HG03354 (cell line): ENCODE measurements at regions not wholly inside any gene's neighbourhood (a gene's known extent, or its start where the extent isn't known, plus 50 kb on each side); places are given as distances from the start of the nearest gene placed in this dataset.

Experiments
- ATAC-seq: cut with Tn5 transposase; IDR thresholded peaks from one replicate; pipeline ENCODE4 v1.9.1; 2021; ENCODE audit warnings: mild to moderate bottlenecking; ENCODE audit not compliant: unreplicated experiment, poor library complexity, severe bottlenecking

DNA sequence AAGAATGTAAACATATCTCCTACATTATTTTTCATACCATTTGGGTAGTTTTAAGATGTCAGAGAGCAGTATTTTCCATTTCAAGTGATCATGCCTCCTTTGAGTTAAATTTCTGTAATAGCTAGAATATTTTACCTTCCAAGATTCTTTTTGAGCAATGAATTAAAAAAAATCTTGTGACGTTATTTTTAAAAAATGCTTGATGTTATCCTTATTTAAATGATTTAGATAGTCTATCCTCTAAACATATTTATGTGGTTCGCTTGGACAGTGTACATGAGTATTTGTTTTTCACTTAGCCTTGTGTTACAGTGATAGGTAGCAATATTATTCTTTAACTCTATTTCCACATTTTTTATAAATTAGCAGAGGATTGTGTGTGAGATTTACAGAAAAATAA, 639.2 kb upstream of the CDH2 start:
- ATAC-seq: no peak

DNA sequence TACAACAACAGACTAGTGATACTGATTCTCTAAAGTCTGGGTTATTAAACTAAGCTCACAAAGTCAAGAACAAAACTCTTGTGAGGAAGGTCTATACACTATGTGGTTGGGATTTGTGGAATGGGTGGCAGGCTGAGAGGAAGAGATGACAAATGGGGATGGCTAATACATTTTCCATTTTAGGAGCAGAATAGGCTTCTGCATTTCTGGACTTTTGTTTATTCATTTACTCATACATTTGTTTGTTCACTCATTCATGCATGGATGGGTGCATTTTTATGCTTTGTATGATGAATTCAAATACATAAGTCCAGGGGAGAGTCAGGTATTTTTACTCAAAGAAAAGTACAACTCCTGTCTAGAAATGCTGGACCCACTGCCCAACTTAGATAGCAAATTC, 637.4 kb upstream of the CDH2 start:
- no peak for ATAC-seq

DNA sequence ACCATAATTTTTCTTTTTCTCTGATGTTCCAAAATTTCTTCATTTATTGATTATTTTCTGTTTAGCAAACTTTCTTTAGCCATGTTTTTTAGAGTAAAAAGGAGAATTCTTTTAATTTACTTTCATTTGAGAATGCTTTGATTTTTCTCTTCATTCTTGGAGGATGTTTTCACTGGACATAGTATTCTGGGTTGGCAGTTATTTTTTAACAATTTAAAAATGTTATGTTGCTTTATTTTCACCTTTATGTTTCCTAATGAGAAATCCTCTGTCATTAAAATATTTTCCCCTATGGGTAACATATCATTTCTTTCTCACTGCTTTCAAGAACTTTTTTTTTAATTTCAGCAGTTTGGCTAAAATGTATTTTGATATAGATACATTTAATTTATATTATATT, 631.4 kb upstream of the CDH2 start:
- no peak for ATAC-seq

DNA sequence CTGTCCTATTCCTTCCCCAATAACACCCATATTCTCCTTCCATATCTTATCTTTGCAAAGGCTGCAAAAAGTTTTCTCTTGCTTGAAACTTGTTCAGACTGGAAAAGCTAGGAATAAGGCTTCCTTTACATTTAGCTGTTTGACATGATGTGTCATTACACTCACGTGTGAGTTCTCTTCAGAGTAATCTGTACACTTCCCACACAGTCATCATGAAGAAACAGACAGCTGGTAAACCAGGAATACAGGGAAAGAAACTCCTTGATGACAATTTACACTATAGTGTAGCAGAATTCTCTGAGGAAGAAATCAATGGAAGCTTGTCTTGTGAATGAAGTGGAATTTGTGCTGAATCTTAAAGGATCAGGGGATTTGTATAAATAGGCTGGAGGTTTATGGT, 628.6 kb upstream of the CDH2 start:
- no peak for ATAC-seq

DNA sequence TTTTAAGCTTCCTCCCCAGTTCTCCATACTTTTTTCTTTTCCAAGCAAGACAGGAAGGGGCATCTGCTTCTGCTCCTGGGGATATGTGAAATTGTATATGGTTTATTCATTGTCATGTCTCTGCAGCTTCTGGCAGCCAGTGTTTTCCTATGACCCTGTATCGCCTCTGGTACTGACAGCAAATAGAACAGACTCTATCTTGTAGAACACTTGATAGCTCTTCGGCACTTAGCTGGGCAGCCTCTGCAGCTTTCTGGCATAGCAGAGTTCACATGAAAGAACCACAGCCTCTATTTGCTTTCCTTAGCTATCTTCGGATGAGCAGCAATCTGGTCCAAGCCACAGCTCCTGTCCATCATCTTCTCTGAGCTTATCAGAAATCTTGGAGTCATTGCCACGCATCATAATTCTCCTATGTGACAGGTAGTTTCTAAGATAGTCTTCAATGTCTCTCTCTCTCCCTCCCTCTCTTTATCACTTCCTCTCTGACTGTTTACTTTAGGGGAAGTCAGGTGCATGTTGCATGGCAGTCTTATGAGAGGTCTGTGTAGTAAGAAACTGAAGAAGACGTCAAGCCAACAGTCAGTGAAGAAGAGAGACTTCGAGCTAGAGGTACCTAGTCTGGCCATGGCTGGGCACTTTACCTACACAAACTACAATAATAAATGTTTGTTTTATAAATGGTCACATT, 627.7 kb upstream of the CDH2 start:
- ATAC-seq: no peak

DNA sequence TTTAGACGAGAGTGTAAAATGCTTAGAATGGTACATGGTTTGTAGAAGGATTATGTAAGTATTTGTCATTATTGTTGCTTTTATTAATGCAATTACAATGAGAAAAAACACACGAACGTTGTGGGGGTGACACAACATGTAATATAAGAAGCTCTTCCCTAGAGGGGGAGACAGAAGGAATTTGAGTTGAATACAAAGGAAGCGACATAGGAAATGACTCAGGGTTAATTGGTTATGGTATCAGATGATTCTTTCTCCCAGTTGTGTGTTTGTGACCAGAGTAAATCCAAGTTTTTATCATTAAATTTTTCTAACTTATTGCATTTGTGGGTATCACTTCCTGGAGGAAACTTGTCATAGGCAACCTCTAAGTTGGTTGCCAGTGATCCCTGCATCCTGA, 625.6 kb upstream of the CDH2 start:
- ATAC-seq: no peak

DNA sequence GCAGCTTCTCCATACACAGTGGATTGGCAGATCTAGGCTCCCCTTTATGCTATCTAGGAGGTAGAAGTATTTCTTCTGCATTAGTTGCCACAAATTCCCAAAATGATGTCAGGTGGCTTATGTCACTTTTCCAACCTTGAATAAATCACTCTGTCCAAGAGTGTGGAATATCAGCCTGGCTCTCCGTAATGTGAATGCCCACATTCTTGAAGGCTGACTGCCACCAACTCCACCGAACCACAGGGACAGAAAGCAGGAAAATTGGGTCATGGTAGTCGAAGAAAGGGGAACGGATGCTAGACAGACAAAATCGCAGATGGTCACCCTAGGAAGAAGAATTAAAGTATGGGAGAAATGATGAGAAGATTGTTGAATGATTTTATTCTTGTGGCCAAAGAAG, 624.9 kb upstream of the CDH2 start:
- no peak for ATAC-seq

DNA sequence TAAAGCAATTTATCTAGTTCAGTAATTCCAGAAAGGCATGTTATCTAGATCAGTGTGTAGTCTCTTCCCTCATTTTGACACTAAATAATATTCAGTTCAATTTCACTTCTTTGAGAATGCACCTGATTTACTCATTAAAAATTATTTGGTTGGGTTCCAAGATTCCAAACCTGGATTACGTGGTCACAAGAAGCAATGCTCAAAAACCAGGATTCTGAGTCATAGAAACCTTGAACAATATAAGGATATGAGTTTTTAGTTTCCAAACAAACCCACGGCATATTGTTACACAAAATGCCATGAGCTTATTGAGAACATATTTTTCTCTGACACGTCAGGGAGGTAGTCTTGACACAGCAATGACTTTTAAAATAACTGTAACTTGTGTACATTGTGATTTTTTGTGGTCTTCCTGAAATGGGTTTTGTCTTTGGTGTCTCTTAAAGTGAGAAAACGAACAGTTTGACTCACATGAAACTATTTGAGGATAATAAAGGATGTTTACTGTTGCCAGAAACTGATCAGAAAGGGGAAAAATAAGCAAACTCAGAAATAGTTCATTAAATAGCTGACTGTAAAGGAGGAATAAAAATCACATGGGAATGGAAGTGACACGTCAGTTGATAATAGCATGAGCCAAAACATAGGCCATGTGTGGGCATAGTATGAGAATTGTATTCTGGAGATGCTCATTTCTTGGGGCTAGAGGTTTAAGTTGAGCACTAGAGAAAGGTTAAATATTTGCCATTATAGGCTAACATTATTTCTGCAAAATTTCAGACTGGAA, 617.7 kb upstream of the CDH2 start:
- ATAC-seq: no peak

DNA sequence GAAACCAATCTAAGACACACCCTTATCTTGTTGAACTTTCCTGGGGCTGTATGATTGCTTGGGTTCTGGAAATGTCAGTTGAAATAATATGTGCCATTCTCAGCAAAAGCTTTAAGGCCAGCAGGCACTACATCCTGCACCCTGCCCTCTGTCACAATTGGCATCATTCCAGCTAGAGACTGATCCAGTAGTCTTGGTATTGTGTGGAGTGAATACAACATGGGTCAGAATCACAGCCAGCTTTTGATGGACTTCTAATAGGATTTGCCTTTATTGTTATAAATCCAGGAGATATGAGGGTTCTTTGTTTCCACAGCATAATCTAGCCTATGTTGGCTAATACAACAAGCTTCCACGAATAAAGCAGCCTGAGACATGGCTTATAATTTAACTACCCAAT, 617.0 kb upstream of the CDH2 start:
- no peak for ATAC-seq

DNA sequence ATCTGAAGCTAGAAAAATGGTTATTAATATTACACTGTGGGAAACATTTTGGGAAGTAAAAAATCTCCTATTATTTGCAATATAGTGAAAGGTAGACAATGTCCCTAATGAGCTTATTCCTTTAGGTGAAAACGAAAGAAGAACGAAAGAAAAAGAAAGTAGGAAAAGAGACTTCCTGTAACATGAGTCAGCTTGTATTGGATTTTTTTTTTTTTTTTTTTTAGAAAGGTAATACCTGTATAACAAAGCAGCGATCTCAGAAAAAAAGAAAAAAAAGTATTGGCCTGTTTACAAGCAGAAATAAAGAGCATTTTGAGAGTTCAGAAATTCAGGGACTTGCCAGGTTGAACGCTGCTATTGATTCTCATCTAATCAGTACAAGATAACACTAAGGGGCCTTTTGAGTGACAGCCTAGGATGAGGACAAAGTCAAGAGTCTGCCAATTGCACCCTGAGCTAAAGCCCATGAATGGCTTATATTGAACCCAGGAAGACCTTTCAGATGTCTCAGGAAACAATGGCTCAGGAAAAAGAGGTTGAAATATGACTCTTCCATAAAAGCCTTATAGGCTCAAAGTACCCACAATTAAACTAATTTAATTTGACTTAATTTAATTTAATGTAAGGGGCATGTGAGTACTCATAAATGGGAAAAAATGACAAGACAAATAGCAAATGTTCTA, 615.6 kb upstream of the CDH2 start:
- no peak for ATAC-seq

DNA sequence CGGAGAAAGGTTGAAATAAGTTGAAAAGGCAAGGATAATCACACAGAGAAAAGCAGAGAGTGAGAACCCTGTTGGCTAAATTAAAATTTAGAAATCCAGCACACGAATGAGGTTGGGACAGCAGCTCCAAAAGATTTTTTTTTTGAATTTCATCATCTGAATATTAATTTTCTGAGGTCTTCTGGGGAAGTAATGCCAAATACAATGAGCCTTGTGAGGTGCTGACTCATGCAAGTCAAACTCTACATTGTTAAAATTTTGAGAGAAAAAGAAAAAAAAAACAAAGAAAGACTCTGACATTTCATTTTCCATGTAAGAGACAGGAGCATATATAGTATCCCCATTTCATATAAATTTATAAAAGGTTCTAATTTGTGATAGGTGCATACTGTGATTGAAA, 614.2 kb upstream of the CDH2 start:
- ATAC-seq: no peak

DNA sequence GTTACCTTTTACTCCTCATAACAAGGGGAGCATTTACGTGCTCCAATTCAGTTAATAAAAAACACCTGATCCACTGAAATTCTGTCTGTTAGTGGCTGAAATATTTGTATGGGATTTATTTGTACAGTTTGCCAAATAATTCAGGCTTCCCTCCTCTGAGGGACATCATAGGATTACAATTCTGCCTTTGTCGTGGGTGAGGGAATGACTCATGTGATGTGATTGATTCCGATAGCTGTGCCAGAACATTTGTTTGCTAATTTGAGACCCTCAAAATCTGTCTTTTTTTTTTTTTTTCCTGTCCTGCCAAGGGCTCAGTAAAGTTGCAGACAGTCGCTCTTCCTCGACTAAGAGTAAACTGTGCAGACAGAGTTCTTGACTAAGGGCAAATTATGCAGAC, 612.6 kb upstream of the CDH2 start:
- ATAC-seq: no peak

DNA sequence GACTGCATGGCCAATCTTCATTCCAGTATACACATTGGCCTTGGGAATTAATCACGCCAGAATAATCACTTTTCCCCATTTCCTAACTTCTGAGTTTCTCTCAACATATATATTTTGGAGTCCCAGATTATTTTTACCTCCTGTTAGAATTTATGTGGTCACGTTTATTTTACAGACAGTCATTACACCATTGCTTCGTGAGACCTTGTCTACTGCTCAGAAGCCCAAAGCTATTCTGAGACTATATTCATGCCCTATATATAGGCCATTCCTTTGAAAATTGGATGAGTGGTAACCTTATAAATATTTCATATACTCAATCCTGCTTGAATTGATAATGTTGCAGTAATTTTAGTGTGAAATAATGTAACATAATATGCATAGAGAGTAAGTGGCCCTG, 610.0 kb upstream of the CDH2 start:
- no peak for ATAC-seq

DNA sequence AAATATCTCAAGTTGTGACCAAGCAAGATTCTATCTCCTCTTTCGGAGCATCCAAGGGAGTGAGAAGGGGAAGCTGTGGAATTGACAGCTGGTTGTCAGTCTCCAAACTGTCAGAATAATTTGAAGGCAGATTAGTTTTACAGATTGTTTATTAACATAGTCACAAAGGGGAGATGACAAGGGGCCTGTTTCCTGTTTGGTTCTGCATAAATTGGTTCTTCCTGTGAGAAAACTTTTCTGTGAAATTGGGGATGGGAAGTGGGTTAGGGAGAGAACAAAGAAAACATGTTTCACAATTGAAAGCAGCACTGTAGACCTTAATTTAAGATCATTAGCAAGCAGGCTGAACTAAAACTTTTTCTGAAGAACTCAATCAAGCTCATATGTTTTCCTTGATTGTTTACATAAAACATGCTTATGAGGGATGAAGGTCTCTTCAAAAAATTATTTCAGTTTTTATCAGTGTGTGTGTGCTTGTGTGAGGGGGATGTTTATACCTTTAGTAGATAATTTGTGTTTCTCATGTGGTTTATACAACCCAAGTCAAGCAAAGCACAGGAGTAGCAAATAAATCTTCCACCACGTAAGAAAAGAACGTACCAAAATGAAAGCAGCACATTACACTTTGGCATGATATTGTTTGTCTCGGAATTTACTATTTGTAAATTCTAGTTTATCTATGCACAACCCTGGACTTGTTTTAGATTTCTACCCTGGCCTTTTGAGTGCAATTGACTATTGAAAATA, 604.9 kb upstream of the CDH2 start:
- no peak for ATAC-seq

DNA sequence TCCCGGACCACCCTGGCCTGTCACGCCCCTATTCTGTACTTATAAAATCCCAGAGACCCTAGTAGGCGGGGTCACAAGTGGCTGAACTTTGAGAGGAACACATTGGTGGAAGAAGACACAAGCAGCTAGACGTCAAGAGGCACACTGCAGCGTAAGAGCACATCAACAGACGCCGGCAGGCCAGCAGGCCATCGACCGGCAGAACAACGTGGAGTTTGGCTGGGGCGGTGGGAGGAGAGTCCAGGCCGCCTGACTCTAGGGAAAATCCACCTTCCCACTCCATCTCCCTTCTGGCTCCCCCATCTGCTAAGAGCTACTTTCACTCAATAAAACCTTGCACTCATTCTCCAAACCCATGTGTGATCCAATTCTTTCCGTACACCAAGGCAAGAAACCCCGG, 601.8 kb upstream of the CDH2 start:
- ATAC-seq: no peak

DNA sequence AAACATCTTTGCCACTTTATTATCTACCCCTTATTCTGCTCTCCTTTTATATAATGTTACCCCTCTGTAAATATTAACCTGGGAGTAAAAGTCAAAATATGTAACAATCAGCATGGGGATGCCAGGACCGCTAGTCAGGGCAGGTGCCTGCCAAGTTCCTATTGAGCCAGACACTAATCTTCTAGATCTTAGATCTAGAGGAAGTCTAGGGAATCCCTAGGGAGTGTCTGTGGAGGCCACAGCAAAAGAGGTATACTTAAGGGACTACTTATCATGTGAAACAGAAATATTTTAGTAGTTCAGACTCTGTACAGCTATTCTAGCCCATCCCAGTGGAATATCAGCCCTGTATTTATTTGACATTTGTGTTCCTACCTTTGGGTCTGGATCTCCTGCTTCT, 600.8 kb upstream of the CDH2 start:
- ATAC-seq: no peak

DNA sequence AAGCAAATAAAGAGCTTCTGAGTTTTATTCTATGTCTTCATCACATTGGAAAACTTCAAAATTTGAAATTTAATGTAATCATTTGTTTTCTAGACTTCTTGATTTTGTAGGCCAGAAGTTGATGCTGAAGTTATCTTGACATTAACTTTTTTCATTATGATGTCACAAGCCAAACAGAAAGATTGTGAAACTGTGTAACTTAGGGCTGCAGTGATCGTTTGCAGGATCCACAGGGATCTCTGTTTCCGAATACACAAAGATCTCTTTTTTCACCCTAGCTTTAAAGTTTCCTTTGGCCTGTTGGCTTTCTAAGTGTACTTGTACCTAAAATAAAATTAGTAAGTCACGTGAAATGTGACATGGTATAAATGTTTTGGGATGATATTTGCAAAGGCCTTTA, 594.9 kb upstream of the CDH2 start:
- ATAC-seq: no peak

DNA sequence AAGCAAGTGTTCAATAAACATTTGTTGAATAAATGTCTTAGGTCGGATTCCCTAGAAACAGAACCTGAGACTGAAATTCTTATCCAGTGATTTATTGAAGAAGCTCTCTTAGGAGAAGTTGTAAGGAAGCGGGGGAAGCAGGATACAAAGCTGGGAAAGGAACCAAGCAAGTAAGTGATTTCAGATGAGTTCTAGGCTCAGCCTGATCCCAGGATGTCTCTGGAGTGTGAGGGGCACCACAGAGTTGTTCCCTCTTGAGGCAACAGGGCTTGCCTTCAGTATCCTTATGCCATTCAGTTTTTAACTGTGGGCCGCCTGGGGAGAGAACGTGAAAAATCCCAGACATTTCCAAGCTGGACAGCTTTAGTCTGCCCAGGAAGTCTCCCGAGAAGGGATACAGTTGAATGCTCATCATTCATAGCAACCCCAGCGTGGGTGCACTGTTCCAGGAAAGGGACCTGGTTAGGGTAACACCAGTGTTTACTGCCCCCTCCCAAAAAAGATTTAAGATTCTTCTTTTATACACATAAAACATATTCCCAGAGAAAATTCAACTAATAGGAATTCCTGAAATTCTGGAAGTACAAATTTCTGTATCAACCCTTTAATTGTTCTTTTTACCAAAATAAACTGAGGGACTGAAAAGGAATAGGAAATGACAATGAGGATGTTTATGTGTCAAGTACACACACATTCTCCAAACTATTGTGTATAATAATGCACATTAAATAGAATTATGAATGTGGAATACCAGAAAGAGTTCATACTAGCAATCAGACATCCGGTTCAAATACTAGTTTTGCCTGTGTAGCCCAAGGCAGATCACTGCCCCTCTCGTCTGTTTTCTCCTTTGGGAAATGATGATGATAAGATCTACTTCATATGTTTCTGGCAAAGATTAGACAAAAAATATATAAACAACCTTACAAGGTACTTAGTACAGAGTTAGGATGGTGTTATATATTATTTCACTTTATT, 592.1 kb upstream of the CDH2 start:
- no peak for ATAC-seq

DNA sequence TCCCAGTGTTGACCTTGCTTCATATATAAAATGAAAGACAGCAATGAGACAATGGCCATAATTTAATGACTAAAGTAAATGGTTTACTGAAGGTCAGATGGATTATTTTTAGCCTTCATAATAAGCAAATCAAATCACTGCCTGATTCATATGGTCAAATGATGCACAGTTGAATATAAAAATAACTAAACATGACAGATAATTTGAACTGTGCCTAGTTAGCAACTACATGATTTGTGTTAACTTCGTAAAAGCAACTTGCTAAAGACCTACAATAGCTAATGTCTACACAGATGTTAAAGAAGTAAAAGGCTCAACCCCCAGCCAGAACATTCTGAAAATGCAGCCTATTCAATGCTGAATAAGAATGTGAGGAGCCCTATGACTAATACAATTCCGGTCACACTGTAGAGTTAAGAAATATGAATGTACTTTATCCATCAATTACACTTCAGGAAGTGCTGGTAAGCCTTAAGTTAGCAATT, 590.8 kb upstream of the CDH2 start:
- ATAC-seq: no peak
